Activated T-cell treated with anti-CD3 and anti-CD28 coated beads, Interleukin-2, amount 50 U/mL, for 24 hours (primary cell): ENCODE measurements at regions not wholly inside any gene's neighbourhood (a gene's known extent, or its start where the extent isn't known, plus 50 kb on each side); places are given as distances from the start of the nearest gene placed in this dataset.

Source experiments
- DNase-seq: peaks from one replicate; pipeline ENCODE4 v3.0.0-alpha.2; 2020
- H3K27ac Mint-ChIP-seq: 2 replicates; pipeline ENCODE4 v1.8.0; 2020; ENCODE audit warnings: mild to moderate bottlenecking, mixed read lengths
- H3K27me3 Mint-ChIP-seq: 2 replicates; pipeline ENCODE4 v1.8.0; 2020; ENCODE audit warnings: mixed read lengths
- H3K36me3 Mint-ChIP-seq: 2 replicates; pipeline ENCODE4 v1.8.0; 2020; ENCODE audit warnings: low read depth, mixed read lengths
- H3K4me1 Mint-ChIP-seq: 2 replicates; pipeline ENCODE4 v1.8.0; 2020; ENCODE audit warnings: low read depth, mixed read lengths
- H3K4me3 Mint-ChIP-seq: 2 replicates; pipeline ENCODE4 v1.8.0; 2020; ENCODE audit warnings: mild to moderate bottlenecking, moderate library complexity, mixed read lengths
- H3K9me3 Mint-ChIP-seq: 2 replicates; pipeline ENCODE4 v1.8.0; 2020; ENCODE audit warnings: mixed read lengths

DNA sequence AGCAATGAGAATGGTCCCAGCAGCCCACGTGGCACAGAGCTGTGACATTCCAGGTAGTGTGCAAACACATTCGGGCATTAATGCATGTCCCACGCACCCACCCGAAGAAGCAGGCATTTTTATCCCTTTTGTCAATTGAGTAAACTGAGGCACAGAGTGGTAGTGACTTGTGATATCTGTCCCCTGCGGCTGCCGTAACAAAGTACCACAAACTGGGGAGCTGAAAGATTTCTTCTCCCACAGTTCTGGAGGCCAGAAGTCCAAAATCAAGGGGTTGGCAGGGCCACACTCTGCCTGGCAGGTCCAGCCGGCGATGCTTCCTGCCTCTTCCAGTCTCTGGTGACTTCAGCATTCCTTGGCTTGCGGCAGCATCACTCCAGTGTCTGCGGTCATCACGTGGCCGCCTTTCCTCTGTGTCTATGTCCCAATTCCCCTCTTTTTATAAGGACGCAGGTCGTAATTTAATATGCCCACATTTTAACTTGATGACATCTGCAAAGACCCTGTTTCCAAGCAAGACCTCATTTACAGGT is 221.9 kb upstream of the GSE1 start:
- Mint-ChIP-seq H3K4me3 (no peak overlapping the region), H3K4me1 (no peaks in the 10 kb centered on the region)

DNA sequence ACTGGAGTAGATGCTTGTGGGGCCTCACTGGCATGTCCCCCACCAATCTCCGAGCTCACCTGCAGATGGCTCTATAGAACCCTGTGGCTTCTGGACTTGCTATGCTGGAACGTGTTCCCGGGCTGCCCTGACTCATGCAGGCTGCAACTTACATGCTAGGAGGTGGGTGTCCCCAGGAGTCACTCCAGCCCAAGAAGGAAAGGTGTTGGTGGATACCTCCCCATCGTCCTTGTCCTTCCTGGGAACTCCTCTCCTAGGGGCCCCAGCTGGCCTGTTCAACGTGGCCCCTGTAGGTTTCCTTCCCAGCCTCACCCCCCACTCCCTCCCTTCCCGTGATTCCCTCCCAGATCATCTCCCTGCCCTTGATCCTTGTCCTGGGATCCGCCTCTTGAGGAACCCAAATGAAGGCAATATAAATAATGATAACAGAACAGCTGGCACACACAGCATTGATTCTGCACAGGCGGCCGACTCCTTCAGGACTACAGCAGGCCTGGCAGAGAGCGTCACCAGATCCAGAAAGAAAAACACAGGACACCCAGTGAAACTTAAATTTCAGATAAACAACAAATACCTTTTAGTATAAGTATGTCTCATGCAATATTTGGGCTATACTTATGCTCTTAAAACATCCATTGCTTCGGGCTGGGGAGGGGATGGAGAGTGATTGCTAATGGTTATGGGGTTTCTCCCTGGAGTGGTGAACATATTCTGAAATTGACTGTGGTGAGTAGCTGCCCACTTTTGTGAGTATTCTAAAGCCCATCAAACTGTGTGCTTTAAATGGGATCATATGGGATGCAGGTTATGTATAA is 221.1 kb upstream of the GSE1 start:
- Mint-ChIP-seq H3K9me3 (no peaks in the 10 kb centered on the region), H3K27ac (no peak overlapping the region), H3K4me3 (no peak overlapping the region), H3K36me3 (no peaks in the 10 kb centered on the region), H3K27me3 (peaks cover 6% of the 10 kb centered on the region), H3K4me1 (no peaks in the 10 kb centered on the region)
- no peak for DNase-seq

More for the DNA sequence above, 221.9 kb upstream of the GSE1 start:
- Mint-ChIP-seq H3K36me3 (no peaks in the 10 kb centered on the region), H3K27ac (no peak overlapping the region), H3K9me3 (no peaks in the 10 kb centered on the region), H3K27me3 (peaks cover 10% of the 10 kb centered on the region)
- DNase-seq = no peak

- Mint-ChIP-seq H3K36me3 (no peaks in the 10 kb centered on the region), H3K27me3 (no peaks in the 10 kb centered on the region), H3K27ac (no peak overlapping the region), H3K4me1 (no peaks in the 10 kb centered on the region), H3K4me3 (no peak overlapping the region), H3K9me3 (no peaks in the 10 kb centered on the region)
- DNase-seq = no peak
These were observed 220.1 kb upstream of the GSE1 start for GRCh38 chr16:85392756-85393673.

DNA sequence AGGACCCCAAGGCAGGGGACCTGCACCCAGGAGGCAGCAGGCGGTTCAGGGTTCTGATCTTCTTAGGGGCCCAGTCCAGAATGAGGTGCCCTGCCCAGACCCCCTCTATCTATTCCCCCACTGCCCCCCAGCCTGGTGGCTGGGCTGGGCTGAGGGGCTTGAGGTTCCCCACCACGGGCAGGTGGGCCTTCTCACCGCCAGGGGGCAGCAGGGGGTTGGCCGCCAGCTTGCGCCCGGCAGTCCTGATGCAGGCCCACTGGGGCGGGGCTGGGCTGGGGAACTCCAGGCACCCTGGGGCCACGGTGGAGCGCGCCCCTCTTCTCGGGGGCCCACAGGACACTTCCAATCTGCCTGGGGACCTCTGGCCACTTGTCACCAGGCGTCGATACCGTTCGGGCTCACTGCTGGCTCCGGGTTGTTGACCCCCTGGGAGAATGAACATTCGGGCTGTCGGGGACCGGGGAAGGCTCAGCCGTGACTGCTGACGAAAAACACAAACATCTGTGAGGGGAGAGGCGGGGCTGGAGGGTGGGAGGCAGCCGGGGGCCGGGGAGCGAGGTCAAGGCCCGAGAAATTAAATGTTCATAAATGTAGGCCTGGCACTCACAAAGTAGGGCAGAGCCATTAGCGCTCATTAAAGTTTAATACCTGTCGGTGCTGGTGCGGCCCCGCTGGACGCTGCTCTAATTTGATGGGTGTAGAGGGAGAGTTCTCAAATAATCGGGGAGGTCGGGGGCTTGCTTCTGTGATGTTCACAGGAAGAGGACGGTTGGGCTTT is 219.3 kb upstream of the GSE1 start:
- DNase-seq = peak; percentile 82
- no peak overlapping the region for H3K4me3 Mint-ChIP-seq
- no peaks in the 10 kb centered on the region for H3K27me3 Mint-ChIP-seq
- no peaks in the 10 kb centered on the region for H3K36me3 Mint-ChIP-seq
- no peaks in the 10 kb centered on the region for H3K9me3 Mint-ChIP-seq
- H3K4me1 Mint-ChIP-seq = no peaks in the 10 kb centered on the region
- no peak overlapping the region for H3K27ac Mint-ChIP-seq

- H3K36me3 Mint-ChIP-seq = no peaks in the 10 kb centered on the region
- H3K27me3 Mint-ChIP-seq = no peaks in the 10 kb centered on the region
- H3K27ac Mint-ChIP-seq = no peak overlapping the region
- H3K9me3 Mint-ChIP-seq = no peaks in the 10 kb centered on the region
- DNase-seq = no peak
- H3K4me3 Mint-ChIP-seq = no peak overlapping the region
- no peaks in the 10 kb centered on the region for H3K4me1 Mint-ChIP-seq
These were observed 218.5 kb upstream of the GSE1 start for GRCh38 chr16:85394456-85395206.

GRCh38 chr16:85395207-85395912 is 217.8 kb upstream of the GSE1 start:
- Mint-ChIP-seq H3K27ac (no peak overlapping the region), H3K4me1 (no peaks in the 10 kb centered on the region), H3K27me3 (no peaks in the 10 kb centered on the region), H3K4me3 (no peak overlapping the region), H3K9me3 (no peaks in the 10 kb centered on the region), H3K36me3 (no peaks in the 10 kb centered on the region)
- no peak for DNase-seq

GRCh38 chr16:85395913-85396878 is 216.9 kb upstream of the GSE1 start:
- no peak for DNase-seq
- Mint-ChIP-seq H3K27ac (no peak overlapping the region), H3K4me3 (no peak overlapping the region), H3K9me3 (no peaks in the 10 kb centered on the region), H3K36me3 (no peaks in the 10 kb centered on the region), H3K27me3 (no peaks in the 10 kb centered on the region), H3K4me1 (no peaks in the 10 kb centered on the region)

DNA sequence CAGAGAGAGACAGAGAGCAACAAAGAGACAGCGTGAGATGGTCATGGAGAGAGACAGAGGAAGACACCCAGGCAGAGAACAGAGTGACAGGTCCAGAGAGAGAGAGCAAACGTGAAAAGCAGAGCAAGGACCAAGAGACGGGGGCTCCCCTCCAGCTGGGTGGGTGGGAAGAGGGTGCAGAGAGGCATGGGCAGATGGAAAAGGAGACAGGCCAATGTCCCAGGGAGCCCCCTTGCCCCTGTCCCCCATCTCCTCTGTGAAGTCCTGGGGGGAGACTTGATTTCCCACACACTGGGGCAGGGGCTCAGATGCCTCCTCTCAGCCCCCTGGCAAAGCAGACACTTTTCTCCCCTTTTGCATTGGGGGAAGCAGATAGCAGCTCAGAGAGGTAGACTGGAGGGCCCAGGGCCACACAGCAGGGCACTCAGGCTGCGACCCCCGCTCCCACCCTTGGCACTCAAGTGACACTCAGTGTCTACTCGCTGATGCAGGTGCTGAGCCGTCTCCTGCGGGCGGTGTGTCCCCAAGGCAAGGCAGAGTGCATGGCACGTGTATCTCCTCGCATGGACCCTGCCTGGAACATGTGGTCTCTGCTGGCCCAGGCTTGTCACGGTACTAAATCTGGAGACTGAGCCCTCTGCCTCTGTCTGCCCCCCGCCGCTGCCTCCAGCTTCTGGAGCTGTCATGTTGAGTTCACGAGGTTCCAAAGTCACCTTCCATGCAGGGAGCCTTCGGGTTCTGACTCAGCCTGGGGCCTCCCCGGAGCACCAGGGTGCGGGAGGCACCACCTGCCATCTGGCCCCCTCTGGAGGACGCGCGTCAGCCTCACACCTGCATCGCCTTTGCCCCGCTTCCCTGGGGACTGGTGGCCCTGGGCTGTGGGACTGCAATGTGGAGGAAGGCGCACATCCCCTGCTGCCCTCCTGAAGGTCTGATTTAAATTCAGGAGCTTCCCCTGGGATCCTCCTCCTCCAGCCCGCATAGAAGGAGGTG is 215.9 kb upstream of the GSE1 start:
- no peak overlapping the region for H3K4me3 Mint-ChIP-seq
- H3K4me1 Mint-ChIP-seq = no peaks in the 10 kb centered on the region

DNA sequence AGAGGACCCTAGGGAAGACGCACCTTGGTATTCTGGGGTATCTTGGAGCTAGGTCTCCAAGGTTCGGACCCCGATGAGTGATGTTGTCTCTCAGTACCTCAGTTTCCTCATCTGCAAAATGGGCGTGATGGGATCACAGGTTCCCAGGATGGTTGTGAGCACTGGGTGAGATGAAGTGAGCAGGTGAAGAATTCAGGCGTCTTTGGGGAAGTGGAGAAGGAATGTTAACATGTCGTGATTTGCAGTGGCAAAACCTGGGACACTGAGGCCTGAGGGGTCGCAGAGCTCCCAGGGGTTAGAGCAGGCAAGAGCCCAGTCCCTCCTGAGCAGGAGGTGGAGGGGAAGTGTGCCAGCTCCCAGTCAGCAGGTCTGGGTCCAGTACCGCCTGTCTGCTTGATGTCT is 215.1 kb upstream of the GSE1 start:
- no peak overlapping the region for H3K27ac Mint-ChIP-seq
- H3K27me3 Mint-ChIP-seq = no peaks in the 10 kb centered on the region
- no peak overlapping the region for H3K4me3 Mint-ChIP-seq
- no peaks in the 10 kb centered on the region for H3K36me3 Mint-ChIP-seq
- H3K9me3 Mint-ChIP-seq = no peaks in the 10 kb centered on the region
- H3K4me1 Mint-ChIP-seq = no peaks in the 10 kb centered on the region
- no peak for DNase-seq

More for the DNA sequence above, 215.9 kb upstream of the GSE1 start:
- DNase-seq = no peak
- Mint-ChIP-seq H3K9me3 (no peaks in the 10 kb centered on the region), H3K27me3 (no peaks in the 10 kb centered on the region), H3K27ac (no peak overlapping the region), H3K36me3 (no peaks in the 10 kb centered on the region)

DNA sequence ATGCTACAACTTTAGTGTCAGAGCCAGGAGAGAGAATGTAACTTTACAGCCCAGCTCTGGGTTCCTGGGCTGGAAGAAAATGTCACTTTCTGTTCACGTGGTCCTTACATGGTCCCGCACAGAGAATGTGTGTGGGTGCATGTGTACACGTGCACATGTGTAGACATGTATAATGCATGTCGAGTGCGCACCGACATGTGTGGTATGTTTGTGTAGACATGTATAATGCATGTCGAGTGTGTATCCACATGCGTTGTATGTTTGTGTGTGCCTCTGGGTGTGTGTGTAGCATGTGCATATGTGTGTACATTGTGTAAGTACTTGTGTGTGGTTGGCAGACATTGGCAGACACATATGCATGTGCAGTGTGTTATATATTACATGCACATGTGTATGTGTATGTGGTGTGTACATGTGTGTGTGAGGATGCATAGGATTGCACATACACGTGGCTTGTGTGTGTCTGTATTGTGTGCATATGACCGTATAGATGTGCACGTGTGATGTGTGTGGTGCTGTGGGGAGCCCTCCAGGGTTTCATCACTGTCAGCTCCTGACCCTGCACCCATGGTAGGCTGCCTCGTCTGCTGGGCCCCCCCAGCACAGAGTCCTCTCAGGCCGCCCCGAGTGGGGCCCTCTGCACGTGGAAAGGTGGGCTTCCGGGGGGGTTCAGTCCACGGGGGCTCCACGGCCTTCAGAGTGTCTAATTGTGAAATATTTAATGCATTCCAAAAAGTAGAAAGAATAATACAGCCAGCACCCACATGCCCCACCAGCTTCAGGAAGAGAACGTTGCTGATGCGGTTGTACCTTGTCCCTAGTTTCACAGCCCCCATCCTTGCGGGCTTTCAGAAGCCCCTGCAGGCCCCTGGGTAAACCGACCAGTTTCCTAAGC is 214.2 kb upstream of the GSE1 start:
- Mint-ChIP-seq H3K4me3 (no peak overlapping the region), H3K9me3 (no peaks in the 10 kb centered on the region), H3K27ac (no peak overlapping the region), H3K4me1 (peaks cover 2% of the 10 kb centered on the region), H3K27me3 (no peaks in the 10 kb centered on the region), H3K36me3 (no peaks in the 10 kb centered on the region)
- DNase-seq = no peak
